Parathyroid adenoma (tissue), 2 donors: ENCODE measurements at regions not wholly inside any gene's neighbourhood (a gene's known extent, or its start where the extent isn't known, plus 50 kb on each side); places are given as distances from the start of the nearest gene placed in this dataset.

Experiments used
- H2AFZ ChIP-seq: fragments of 300-600 bp; sonication (generic); one replicate; pipeline ENCODE4 v1.7.0; 2017; ENCODE audit warnings: antibody characterized with exemption, mild to moderate bottlenecking
- H3K27ac ChIP-seq: fragments of 300-600 bp; sonication (generic); one replicate; pipeline ENCODE4 v1.7.0; 2017
- H3K27me3 ChIP-seq: fragments of 300-600 bp; sonication (generic); one replicate; pipeline ENCODE4 v1.7.0; 2017; ENCODE audit warnings: low read length; ENCODE audit not compliant: control insufficient read depth, insufficient read depth
- H3K36me3 ChIP-seq: fragments of 300-600 bp; sonication (generic); one replicate; pipeline ENCODE4 v1.7.0; 2017; ENCODE audit warnings: low read length; ENCODE audit not compliant: control insufficient read depth, insufficient read depth
- H3K4me1 ChIP-seq: fragments of 300-600 bp; sonication (generic); one replicate; pipeline ENCODE4 v1.7.0; 2017; ENCODE audit warnings: control low read depth
- H3K4me2 ChIP-seq: fragments of 300-600 bp; sonication (generic); one replicate; pipeline ENCODE4 v1.7.0; 2017; ENCODE audit warnings: low read length
- H3K4me3 ChIP-seq: fragments of 300-600 bp; sonication (generic); one replicate; pipeline ENCODE4 v1.7.0; 2017; ENCODE audit warnings: low read depth, low read length
- H3K79me2 ChIP-seq: fragments of 300-600 bp; sonication (generic); one replicate; pipeline ENCODE4 v1.7.0; 2017; ENCODE audit warnings: control low read depth
- H3K9ac ChIP-seq: fragments of 300-600 bp; sonication (generic); one replicate; pipeline ENCODE4 v1.7.0; 2017; ENCODE audit warnings: mild to moderate bottlenecking
- H3K9me3 ChIP-seq: fragments of 300-600 bp; sonication (generic); one replicate; pipeline ENCODE4 v1.7.0; 2017; ENCODE audit warnings: low read length; ENCODE audit not compliant: control insufficient read depth
- CTCF ChIP-seq: fragments of 300-600 bp; sonication (generic); IDR thresholded peaks from one replicate; pipeline ENCODE4 v1.7.0; 2017; ENCODE audit warnings: antibody characterized with exemption, mild to moderate bottlenecking
- donor health status: primary hyperparathyroidism.

DNA sequence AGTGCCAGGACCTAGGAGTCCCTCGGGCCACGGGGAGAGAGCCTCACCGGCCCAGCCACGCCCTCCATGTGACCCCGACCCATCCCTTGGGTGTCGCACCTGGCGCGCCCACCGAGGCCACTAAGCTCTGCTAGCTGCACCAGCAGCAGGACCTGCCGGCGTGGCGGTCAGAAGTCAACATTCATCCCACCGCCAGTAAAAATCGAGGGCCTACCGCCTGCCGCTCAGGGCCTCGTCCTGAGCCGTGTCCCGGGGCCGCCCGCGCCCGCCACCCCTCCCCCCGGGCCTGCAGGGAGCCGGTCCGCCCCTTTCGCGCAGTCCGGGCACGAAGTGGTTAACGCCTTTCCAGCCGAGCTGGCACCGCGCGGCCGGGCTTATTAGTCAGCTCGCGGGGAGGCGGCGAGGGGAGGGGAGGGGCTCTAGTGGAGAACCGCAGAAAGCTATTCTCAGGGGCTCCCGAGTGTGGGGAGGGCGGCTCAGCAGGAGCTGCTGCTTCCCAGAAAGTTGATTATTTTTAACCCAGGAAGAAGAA is 124.4 kb downstream of the C9orf50 start:
- Histone ChIP-seq H3K9me3 (no peaks in the 10 kb centered on the region), H3K4me1 (peaks cover 19% of the 10 kb centered on the region), H2AFZ (peak overlapping the region; percentile 40), H3K27ac (peak overlapping the region; percentile 90), H3K9ac (peak overlapping the region; percentile 35), H3K27me3 (no peaks in the 10 kb centered on the region), H3K4me3 (peak overlapping the region; percentile 90), H3K4me2 (peak overlapping the region; percentile 98), H3K79me2 (no peaks in the 10 kb centered on the region), H3K36me3 (no peaks in the 10 kb centered on the region)
- no peak for TF ChIP-seq CTCF

DNA sequence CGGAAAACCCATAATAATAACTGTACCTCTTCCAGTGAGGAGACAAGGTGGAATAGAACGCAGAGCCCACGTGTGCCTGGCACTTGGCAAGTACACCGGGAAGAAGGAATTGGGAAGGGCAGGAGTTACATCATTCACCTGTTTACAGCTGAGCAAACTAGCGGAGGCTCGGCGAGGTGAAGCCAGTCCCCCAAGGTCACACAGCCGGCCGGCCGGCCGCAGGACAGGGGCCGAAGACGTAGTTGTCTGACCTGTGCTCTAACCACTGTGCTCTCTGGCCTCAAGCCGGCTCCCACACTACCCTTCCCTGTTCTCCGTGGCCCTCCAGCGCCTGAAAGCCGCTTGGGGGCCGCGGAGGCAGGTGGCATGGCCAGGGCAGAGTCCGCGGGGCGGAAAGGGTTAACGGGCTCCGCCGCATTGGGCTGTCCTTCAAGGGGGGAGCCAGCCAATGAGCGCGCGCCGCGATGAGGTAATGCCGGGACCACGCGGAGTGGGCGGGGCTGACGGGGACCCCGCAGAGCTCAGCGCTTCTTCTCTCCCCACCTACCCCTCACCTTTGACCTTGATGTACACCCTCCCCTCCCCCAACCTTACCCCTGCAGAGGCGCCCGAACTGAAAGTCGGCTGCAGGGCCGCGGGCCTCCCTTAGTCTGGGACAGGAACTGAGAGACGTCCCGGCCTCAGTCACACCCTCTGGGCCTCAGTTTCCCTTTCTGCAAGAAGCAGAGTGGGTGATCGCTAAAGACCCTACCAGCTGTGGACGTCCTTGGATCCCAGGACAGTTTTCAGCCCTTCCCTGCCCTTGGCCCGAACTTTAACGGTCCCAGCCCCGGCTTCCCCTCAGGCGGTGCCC is 125.1 kb downstream of the C9orf50 start:
- H3K27ac ChIP-seq, result peak overlapping the region; percentile 90
- TF ChIP-seq CTCF, result no peak
- peaks cover 19% of the 10 kb centered on the region for H3K4me1 ChIP-seq
- no peaks in the 10 kb centered on the region for H3K36me3 ChIP-seq
- H3K4me3 ChIP-seq, result peak overlapping the region; percentile 90
- H3K9me3 ChIP-seq, result no peaks in the 10 kb centered on the region
- peak overlapping the region; percentile 98 for H3K4me2 ChIP-seq
- peak overlapping the region; percentile 35 for H3K9ac ChIP-seq
- peak overlapping the region; percentile 40 for H2AFZ ChIP-seq
- no peaks in the 10 kb centered on the region for H3K27me3 ChIP-seq
- H3K79me2 ChIP-seq, result no peaks in the 10 kb centered on the region

- Histone ChIP-seq H3K27ac (no peak overlapping the region), H2AFZ (no peak overlapping the region), H3K4me1 (peaks cover 19% of the 10 kb centered on the region), H3K9ac (no peak overlapping the region), H3K4me2 (no peak overlapping the region), H3K79me2 (no peaks in the 10 kb centered on the region), H3K4me3 (peak overlapping the region; percentile 1), H3K27me3 (no peaks in the 10 kb centered on the region), H3K9me3 (no peaks in the 10 kb centered on the region), H3K36me3 (no peaks in the 10 kb centered on the region)
- no peak for TF ChIP-seq CTCF
Observed at GRCh38 chr9:129494113-129494789, 126.7 kb downstream of the C9orf50 start.

GRCh38 chr9:129493706-129494047 is 127.2 kb downstream of the C9orf50 start:
- H3K27ac ChIP-seq, result no peak overlapping the region
- H3K4me3 ChIP-seq, result no peak overlapping the region
- H3K4me2 ChIP-seq, result no peak overlapping the region
- H3K79me2 ChIP-seq, result no peaks in the 10 kb centered on the region
- H3K27me3 ChIP-seq, result no peaks in the 10 kb centered on the region
- H3K9me3 ChIP-seq, result no peaks in the 10 kb centered on the region
- no peak overlapping the region for H3K9ac ChIP-seq
- no peaks in the 10 kb centered on the region for H3K36me3 ChIP-seq
- no peak overlapping the region for H2AFZ ChIP-seq
- TF ChIP-seq CTCF, result no peak
- H3K4me1 ChIP-seq, result peaks cover 19% of the 10 kb centered on the region
